Stomach (tissue), 8 donors: ENCODE measurements at regions not wholly inside any gene's neighbourhood (a gene's known extent, or its start where the extent isn't known, plus 50 kb on each side); places are given as distances from the start of the nearest gene placed in this dataset.
"Not testable (repeated sequence)": the region's sequence is repeated elsewhere in the genome, so short reads cannot be mapped to it uniquely, and the experiment has no call there.

Source experiments
- DNase-seq, 2 donors: peaks; one replicate each; pipeline versions ENCODE4 v3.0.0 to v3.0.0-alpha.2; 2013 to 2019
- H3K27ac ChIP-seq, 5 donors: fragments of 200-600 bp in 4 of 5; sonication (generic) in 4 of 5; one replicate each; pipeline ENCODE4 v1.5.1; 2013 to 2019; ENCODE audit warnings: mild to moderate bottlenecking in 1 of 5, moderate library complexity in 1 of 5
- H3K27me3 ChIP-seq, 3 donors: fragments of 200-600 bp; sonication (generic); one replicate each; pipeline ENCODE4 v1.5.1; 2017 to 2019; ENCODE audit warnings: mixed run types in 1 of 3
- H3K36me3 ChIP-seq, 4 donors: fragments of 200-600 bp; sonication (generic); 1 replicate in 3 of 4; 2 replicates in 1 of 4; pipeline ENCODE4 v1.5.1; 2016 to 2019
- H3K4me1 ChIP-seq, 4 donors: fragments of 200-600 bp; sonication (generic); one replicate each; pipeline ENCODE4 v1.5.1; 2016 to 2019
- H3K4me3 ChIP-seq, 4 donors: fragments of 200-600 bp; sonication (generic) in 3 of 4; one replicate each; pipeline ENCODE4 v1.5.1; 2016 to 2019; ENCODE audit warnings: mild to moderate bottlenecking in 1 of 4
- H3K9me3 ChIP-seq, 4 donors: fragments of 200-600 bp; sonication (generic); one replicate each; pipeline ENCODE4 v1.5.1; 2016 to 2019
- EP300 ChIP-seq: sonication (generic); formaldehyde crosslinking; IDR thresholded peaks from one replicate; pipeline ENCODE4 v1.6.1; 2017; ENCODE audit warnings: antibody characterized with exemption
- POLR2A ChIP-seq, 4 donors: fragments of 450-650 bp; IDR thresholded peaks; one replicate each; pipeline ENCODE4 v1.6.1; 2016; ENCODE audit warnings: antibody characterized with exemption in 4 of 4, control low read depth in 2 of 4, mild to moderate bottlenecking in 1 of 4, moderate library complexity in 1 of 4
- POLR2AphosphoS5 ChIP-seq, 3 donors: sonication (generic); formaldehyde crosslinking; IDR thresholded peaks; one replicate each; pipeline ENCODE4 v1.6.1; 2016; ENCODE audit warnings: antibody characterized with exemption in 3 of 3
- WGBS, 5 donors: extraction: QIAGEN DNeasy Blood & Tissue Kit in 3 of 5; methylation state at CpG; one replicate each; pipeline versions ENCODE4 v1.1.5 to v1.1.7; 2013 to 2018; 5-methylcytosine and 5-hydroxymethylcytosine counted together
- intact Hi-C: fragments of 100-400 bp; cut with DNase I; formaldehyde crosslinking; loops from one replicate; pipeline ENCODE4 v1.15.1; 2023; ENCODE audit warnings: low total_unique reads
- TF ChIP-seq, protein P1 (sequence below), 7 experiments: fragments of 450-650 bp in 4 of 7; fragments of 200-600 bp in 3 of 7; sonication (generic) in 3 of 7; IDR thresholded peaks; one replicate each; pipeline ENCODE4 v1.5.1; 2016 to 2019; ENCODE audit warnings: antibody characterized with exemption in 7 of 7, control low read depth in 2 of 7, mild to moderate bottlenecking in 1 of 7
- donor health status: healthy with polysubstance abuse.
- donor health status: Bipolar disorder and iron deficiency.
- donor health status: healthy.

DNA sequence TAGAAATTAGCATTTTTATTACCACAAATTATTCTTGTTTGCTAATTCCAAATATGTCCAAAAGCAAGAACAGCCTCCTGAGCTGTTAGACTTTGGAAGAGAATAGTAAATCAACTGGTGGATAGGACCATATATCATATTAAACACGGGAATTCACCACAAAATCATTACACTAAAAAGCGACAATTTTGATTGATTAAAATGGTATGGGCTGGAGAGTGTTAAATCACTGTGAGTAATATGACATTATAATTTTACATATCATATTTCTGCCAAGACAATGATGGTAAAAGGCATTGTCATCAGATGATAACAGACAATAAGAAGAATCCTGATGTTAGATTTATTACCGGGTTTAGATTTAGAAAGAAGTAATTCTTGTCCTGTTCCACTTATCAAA, 107.2 kb upstream of the ARRDC3 start:
- Histone ChIP-seq H3K9me3 (no peaks in the 10 kb centered on the region), H3K36me3 (no peaks in the 10 kb centered on the region), H3K27ac (no peak overlapping the region), H3K4me3 (no peak overlapping the region), H3K27me3 (no peaks in the 10 kb centered on the region), H3K4me1 (no peaks in the 10 kb centered on the region)
- intact Hi-C loops: no loop called here
- DNase-seq: no peak
- TF ChIP-seq POLR2AphosphoS5 (IDR thresholded peaks at IDR 0.05): no peak
- TF ChIP-seq EP300: no peak
- TF ChIP-seq POLR2A (IDR thresholded peaks at IDR 0.05): no peak
- TF ChIP-seq, protein P1, sequence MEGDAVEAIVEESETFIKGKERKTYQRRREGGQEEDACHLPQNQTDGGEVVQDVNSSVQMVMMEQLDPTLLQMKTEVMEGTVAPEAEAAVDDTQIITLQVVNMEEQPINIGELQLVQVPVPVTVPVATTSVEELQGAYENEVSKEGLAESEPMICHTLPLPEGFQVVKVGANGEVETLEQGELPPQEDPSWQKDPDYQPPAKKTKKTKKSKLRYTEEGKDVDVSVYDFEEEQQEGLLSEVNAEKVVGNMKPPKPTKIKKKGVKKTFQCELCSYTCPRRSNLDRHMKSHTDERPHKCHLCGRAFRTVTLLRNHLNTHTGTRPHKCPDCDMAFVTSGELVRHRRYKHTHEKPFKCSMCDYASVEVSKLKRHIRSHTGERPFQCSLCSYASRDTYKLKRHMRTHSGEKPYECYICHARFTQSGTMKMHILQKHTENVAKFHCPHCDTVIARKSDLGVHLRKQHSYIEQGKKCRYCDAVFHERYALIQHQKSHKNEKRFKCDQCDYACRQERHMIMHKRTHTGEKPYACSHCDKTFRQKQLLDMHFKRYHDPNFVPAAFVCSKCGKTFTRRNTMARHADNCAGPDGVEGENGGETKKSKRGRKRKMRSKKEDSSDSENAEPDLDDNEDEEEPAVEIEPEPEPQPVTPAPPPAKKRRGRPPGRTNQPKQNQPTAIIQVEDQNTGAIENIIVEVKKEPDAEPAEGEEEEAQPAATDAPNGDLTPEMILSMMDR (IDR thresholded peaks at IDR 0.05): no peak
- WGBS, 5 donors: 74 to 87% (median 81%) methylated on average over 3 of the region's 3 CpGs

DNA sequence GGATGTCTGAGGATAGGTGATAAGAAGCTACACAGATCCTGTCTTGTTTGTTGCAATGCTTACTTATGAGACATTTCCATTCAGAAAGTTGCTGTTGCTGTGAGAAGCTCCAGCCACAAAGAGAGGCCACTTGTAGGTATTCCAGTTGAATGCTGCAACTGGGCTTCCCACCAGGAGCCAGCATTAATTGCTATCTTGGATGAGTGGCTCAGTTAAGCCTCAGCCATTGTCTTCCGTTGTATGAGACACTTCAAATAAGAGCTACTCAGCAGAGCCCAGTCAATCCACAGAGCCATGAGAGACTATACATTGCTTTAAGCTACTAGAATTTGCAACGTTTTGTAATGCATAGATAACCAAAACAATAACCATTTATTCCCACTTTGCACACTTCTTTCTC, 104.3 kb upstream of the ARRDC3 start:
- H3K27me3 ChIP-seq: no peaks in the 10 kb centered on the region
- 64 to 74% (median 70%) methylated on average over 2 of the region's 2 CpGs for WGBS, 5 donors
- no peak overlapping the region for H3K4me3 ChIP-seq
- no peak overlapping the region for H3K27ac ChIP-seq
- no peaks in the 10 kb centered on the region for H3K9me3 ChIP-seq
- no peaks in the 10 kb centered on the region for H3K4me1 ChIP-seq
- intact Hi-C loops: no loop called here
- no peak for TF ChIP-seq POLR2AphosphoS5 (IDR thresholded peaks at IDR 0.05)
- TF ChIP-seq, protein P1 (IDR thresholded peaks at IDR 0.05): no peak
- TF ChIP-seq EP300: no peak
- no peak for TF ChIP-seq POLR2A (IDR thresholded peaks at IDR 0.05)
- DNase-seq: no peak
- H3K36me3 ChIP-seq: no peaks in the 10 kb centered on the region

- no peaks in the 10 kb centered on the region for H3K27me3 ChIP-seq
- H3K27ac ChIP-seq: no peak overlapping the region
- intact Hi-C loops: no loop called here
- no peaks in the 10 kb centered on the region for H3K36me3 ChIP-seq
- DNase-seq: no peak
- WGBS, 5 donors: 63 to 85% (median 74%) methylated on average over 2 of the region's 2 CpGs
- H3K4me1 ChIP-seq: no peaks in the 10 kb centered on the region
- H3K4me3 ChIP-seq: no peak overlapping the region
- no peak for TF ChIP-seq POLR2A (IDR thresholded peaks at IDR 0.05)
- H3K9me3 ChIP-seq: no peaks in the 10 kb centered on the region
These were observed 103.5 kb upstream of the ARRDC3 start for GRCh38 chr5:91486638-91487037.

DNA sequence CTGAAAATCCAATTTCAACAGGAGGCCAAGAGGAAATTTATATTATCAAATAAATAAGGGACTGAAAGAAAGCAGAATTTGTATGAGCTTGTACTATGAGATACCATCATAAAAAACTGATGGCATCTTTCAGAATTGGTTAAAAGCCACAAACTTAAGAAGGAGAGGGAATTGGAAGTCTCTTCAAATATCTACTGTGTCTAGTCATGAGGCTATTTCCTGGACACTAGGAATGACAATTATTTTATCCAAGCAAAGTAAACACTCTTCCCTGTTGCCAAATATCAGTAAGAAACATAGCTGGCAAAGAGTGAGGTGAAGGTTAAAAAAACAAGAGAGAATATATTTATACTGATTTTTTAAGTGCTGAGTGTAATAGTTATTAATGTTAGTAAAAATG, 101.5 kb upstream of the ARRDC3 start:
- Histone ChIP-seq H3K27me3 (no peaks in the 10 kb centered on the region), H3K36me3 (no peaks in the 10 kb centered on the region), H3K4me3 (no peak overlapping the region), H3K4me1 (no peaks in the 10 kb centered on the region), H3K9me3 (no peaks in the 10 kb centered on the region), H3K27ac (no peak overlapping the region)
- no peak for DNase-seq
- intact Hi-C loops: no loop called here
- no peak for TF ChIP-seq POLR2AphosphoS5 (IDR thresholded peaks at IDR 0.05)
- TF ChIP-seq, protein P1 (IDR thresholded peaks at IDR 0.05): no peak
- TF ChIP-seq POLR2A (IDR thresholded peaks at IDR 0.05): no peak
- TF ChIP-seq EP300: no peak

DNA sequence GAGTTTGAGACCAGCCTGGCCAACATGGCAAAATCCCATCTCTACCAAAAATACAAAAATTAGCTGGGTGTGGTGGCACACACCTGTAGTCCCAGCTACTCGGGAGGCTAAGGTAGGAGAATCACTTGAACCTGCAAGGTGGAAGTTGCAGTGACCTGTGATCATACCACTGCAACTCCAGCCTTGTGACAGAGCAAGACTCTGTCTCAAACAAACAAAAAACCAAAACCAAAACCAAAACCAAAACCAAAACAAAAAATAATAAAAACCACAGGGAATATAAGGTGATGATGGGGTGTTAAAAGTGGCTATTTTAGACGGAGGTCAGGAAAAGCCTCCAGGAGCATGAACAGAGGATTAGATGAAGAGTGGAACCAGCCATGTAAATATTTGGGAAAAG, 96.3 kb upstream of the ARRDC3 start:
- WGBS, 5 donors: 67 to 79% (median 76%) methylated on average over 2 of the region's 2 CpGs
- intact Hi-C loops, H3K27me3 ChIP-seq, H3K27ac ChIP-seq, H3K4me1 ChIP-seq, H3K9me3 ChIP-seq, H3K4me3 ChIP-seq, H3K36me3 ChIP-seq, DNase-seq: not testable (repeated sequence)

DNA sequence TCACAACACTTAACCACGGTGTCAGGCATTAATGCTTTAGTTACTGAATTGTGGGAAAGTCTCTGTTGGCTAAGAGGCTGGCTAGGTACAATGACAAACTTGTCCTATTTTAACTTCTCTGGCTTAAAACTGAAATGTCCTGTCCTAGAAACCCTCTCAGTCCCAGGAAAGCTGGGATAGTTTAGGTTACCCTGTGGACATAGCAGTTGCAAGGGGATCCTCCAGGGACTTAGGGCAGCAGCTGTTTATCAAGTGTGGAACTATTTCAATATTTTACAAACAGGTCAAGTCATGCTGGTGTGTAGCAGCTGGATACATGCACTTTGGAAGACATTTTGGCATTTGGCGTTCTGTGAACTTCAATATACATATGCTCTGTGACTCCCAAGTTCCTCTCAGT, 95.0 kb upstream of the ARRDC3 start:
- H3K27me3 ChIP-seq: no peaks in the 10 kb centered on the region
- 84 to 91% (median 87%) methylated on average over 2 of the region's 2 CpGs for WGBS, 5 donors
- DNase-seq: no peak
- intact Hi-C loops: no loop called here
- H3K36me3 ChIP-seq: no peaks in the 10 kb centered on the region
- H3K4me1 ChIP-seq: peaks cover 0 to 5% (median 0%) of the 10 kb centered on the region in 4 donors
- no peak overlapping the region for H3K27ac ChIP-seq
- no peaks in the 10 kb centered on the region for H3K9me3 ChIP-seq
- H3K4me3 ChIP-seq: no peak overlapping the region
- TF ChIP-seq EP300 (no peak), POLR2AphosphoS5 (IDR thresholded peaks at IDR 0.05) (no peak), POLR2A (IDR thresholded peaks at IDR 0.05) (no peak)
- TF ChIP-seq, protein P1 (IDR thresholded peaks at IDR 0.05): no peak
